Endothelial cell of umbilical vein (primary cell): ENCODE measurements at regions not wholly inside any gene's neighbourhood (a gene's known extent, or its start where the extent isn't known, plus 50 kb on each side); places are given as distances from the start of the nearest gene placed in this dataset.
"Not testable (repeated sequence)": the region's sequence is repeated elsewhere in the genome, so short reads cannot be mapped to it uniquely, and the experiment has no call there.

Experiments
- BruUV-seq: library from RNA; stranded (reverse); fragments of 400-500 nt; replicated peaks from 2 replicates; lab custom pipeline; 2021; lab: Mats Ljungman, UMichigan
- CTCF ChIA-PET: fragments of 300-600, 350-600 bp; sonication (Branson Sonifier 250); formaldehyde crosslinking; loops from one replicate; lab custom pipeline; 2021; ENCODE audit warnings: antibody characterized with exemption, inconsistent platforms; lab: Charles Lee
- POLR2A ChIA-PET: fragments of 300-600, 350-600 bp; sonication (Branson Sonifier 250); formaldehyde crosslinking; loops from one replicate; lab custom pipeline; 2021; ENCODE audit warnings: antibody characterized with exemption, inconsistent platforms; lab: Charles Lee
- DNase-seq: peaks from one replicate; pipeline ENCODE4 v3.0.0-alpha.2; 2011; ENCODE audit warnings: low read depth, low spot score
- FAIRE-seq: peaks from 2 replicates; lab custom pipeline; 2011; peaks lifted over from hg19 to GRCh38; lab: Jason Lieb, UNC
- H2AFZ ChIP-seq: 2 replicates; pipeline ENCODE4 v1.6.0; 2012; ENCODE audit warnings: low read depth, low read length, control low read depth, inconsistent platforms
- H3K27ac ChIP-seq: 2 replicates; pipeline ENCODE4 v1.5.1; 2011; ENCODE audit warnings: low read depth, mild to moderate bottlenecking, control low read depth, low read length, moderate library complexity; ENCODE audit not compliant: insufficient read depth
- H3K27me3 ChIP-seq, 2 experiments: 2 replicates each; pipeline versions ENCODE4 v1.6.0 to v1.6.1; 2011; ENCODE audit warnings: low read length in 2 of 2, mixed read lengths in 1 of 2; ENCODE audit not compliant: control insufficient read depth in 2 of 2, insufficient read depth in 2 of 2
- H3K36me3 ChIP-seq, 2 experiments: 2 replicates in 1 of 2; 3 replicates in 1 of 2; pipeline ENCODE4 v1.5.1; 2011; ENCODE audit warnings: low read length in 2 of 2, mild to moderate bottlenecking in 1 of 2, moderate library complexity in 1 of 2; ENCODE audit not compliant: control insufficient read depth in 2 of 2, insufficient read depth in 2 of 2; ENCODE audit errors: extremely low read depth in 1 of 2
- H3K4me1 ChIP-seq: 3 replicates; pipeline ENCODE4 v1.5.1; 2011; ENCODE audit warnings: mild to moderate bottlenecking, low read length; ENCODE audit not compliant: control insufficient read depth, insufficient read depth; ENCODE audit errors: extremely low read depth
- H3K4me2 ChIP-seq: 2 replicates; pipeline ENCODE4 v1.6.1; 2011; ENCODE audit warnings: low read length, control low read depth, mixed read lengths; ENCODE audit not compliant: insufficient read depth
- H3K4me3 ChIP-seq, 3 experiments: fragments of 200-600 bp in 1 of 3; sonication (generic), shearing (Covaris generic) in 1 of 3; replicated peaks in 1 of 3; 2 replicates each; pipeline ENCODE4 v1.5.1; 2011 to 2016; ENCODE audit warnings: control low read depth in 3 of 3, low read length in 3 of 3, mild to moderate bottlenecking in 2 of 3, inconsistent platforms in 1 of 3, low read depth in 1 of 3, moderate library complexity in 1 of 3; ENCODE audit not compliant: insufficient read depth in 1 of 3
- H3K79me2 ChIP-seq: 2 replicates; pipeline ENCODE4 v1.6.0; 2012; ENCODE audit warnings: low read length, inconsistent platforms; ENCODE audit not compliant: control insufficient read depth, insufficient read depth
- H3K9ac ChIP-seq: replicated peaks from 2 replicates; pipeline ENCODE3; 2011; ENCODE audit warnings: low read length, control low read depth; ENCODE audit not compliant: insufficient read depth; ENCODE audit errors: extremely low read depth
- H3K9me1 ChIP-seq: replicated peaks from 3 replicates; pipeline ENCODE4 v1.6.0; 2011; ENCODE audit warnings: mild to moderate bottlenecking, low read length; ENCODE audit not compliant: control insufficient read depth, insufficient read depth; ENCODE audit errors: extremely low read depth
- H3K9me3 ChIP-seq: replicated peaks from 2 replicates; pipeline ENCODE4 v1.5.1; 2012; ENCODE audit warnings: low read length, inconsistent platforms; ENCODE audit not compliant: control insufficient read depth, insufficient read depth
- H4K20me1 ChIP-seq: replicated peaks from 2 replicates; pipeline ENCODE3; 2011; ENCODE audit warnings: mild to moderate bottlenecking, low read length; ENCODE audit not compliant: control insufficient read depth, insufficient read depth; ENCODE audit errors: extremely low read depth
- EZH2 ChIP-seq: IDR thresholded peaks from 2 replicates; pipeline ENCODE4 v1.6.1; 2012; ENCODE audit warnings: borderline replicate concordance, low read depth, mild to moderate bottlenecking, moderate library complexity, low read length, inconsistent platforms; ENCODE audit not compliant: severe bottlenecking
- FOS ChIP-seq: IDR thresholded peaks from 2 replicates; pipeline ENCODE4 v1.6.1; 2011; ENCODE audit warnings: mild to moderate bottlenecking, low read length, moderate library complexity, borderline replicate concordance; ENCODE audit not compliant: insufficient read depth
- GATA2 ChIP-seq: IDR thresholded peaks from 2 replicates; pipeline ENCODE4 v1.7.0; 2011; ENCODE audit warnings: low read depth, mild to moderate bottlenecking, moderate library complexity, mixed read lengths, low read length; ENCODE audit not compliant: insufficient read length, insufficient read depth
- JUN ChIP-seq: IDR thresholded peaks from 2 replicates; pipeline ENCODE4 v1.6.1; 2011; ENCODE audit warnings: borderline replicate concordance, low read depth; ENCODE audit not compliant: insufficient read length, insufficient read depth
- MYC ChIP-seq: IDR thresholded peaks from one replicate; pipeline ENCODE4 v1.6.1; 2011; ENCODE audit warnings: mild to moderate bottlenecking, low read depth, low read length
- POLR2A ChIP-seq: IDR thresholded peaks from 2 replicates; pipeline ENCODE4 v1.6.1; 2012; ENCODE audit warnings: low read depth, mild to moderate bottlenecking, control low read depth, low read length
- POLR2AphosphoS5 ChIP-seq: IDR thresholded peaks from 2 replicates; pipeline ENCODE4 v1.6.1; 2012; ENCODE audit warnings: low read depth, mild to moderate bottlenecking, control low read depth, low read length, moderate library complexity; ENCODE audit not compliant: insufficient read depth
- dilution Hi-C: fragments of 300-500 bp; cut with MboI; formaldehyde crosslinking; loops from one replicate; pipeline ENCODE4 v1.15.0; 2019; ENCODE audit warnings: low sequenced_read_pairs; ENCODE audit not compliant: extremely low pct_ligation_motif_present
- intact Hi-C: fragments of 100-400 bp; cut with micrococcal nuclease; formaldehyde crosslinking; loops from one replicate; pipeline ENCODE4 v1.10.0; 2022
- TF ChIP-seq, protein P1 (sequence below): IDR thresholded peaks from 2 replicates; pipeline ENCODE4 v1.6.1; 2011; ENCODE audit not compliant: insufficient read depth, insufficient read length
- TF ChIP-seq, protein P2 (sequence below), 2 donors: IDR thresholded peaks; 1 replicate in 1 of 2; 2 replicates in 1 of 2; pipeline ENCODE4 v1.5.1; 2011; ENCODE audit warnings: low read length in 2 of 2, mild to moderate bottlenecking in 2 of 2, moderate library complexity in 2 of 2, control low read depth in 1 of 2, inconsistent platforms in 1 of 2, low read depth in 1 of 2; ENCODE audit not compliant: insufficient read depth in 1 of 2; ENCODE audit errors: extremely low read depth in 1 of 2

DNA sequence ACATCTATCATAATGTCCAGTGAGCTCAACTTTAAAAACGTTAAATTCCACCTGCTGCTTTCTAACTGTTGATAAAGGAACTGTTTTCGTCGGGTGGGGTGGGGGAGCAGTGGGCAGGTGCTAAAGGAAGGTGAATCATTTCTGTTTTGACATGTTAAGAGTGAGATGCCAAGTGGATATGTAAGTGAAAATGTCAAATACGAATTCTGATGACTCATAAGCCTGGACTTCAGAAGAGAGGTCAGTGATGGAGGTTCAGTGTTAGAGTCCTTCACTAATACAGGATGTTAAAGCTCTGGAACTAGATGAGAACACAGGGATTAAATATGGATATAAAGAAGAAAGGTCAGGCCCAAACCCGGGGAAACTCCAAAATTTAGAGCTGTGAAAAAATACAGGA is 617.9 kb upstream of the CTNND2 start:
- H3K27me3 ChIP-seq, result no peaks in the 10 kb centered on the region
- intact Hi-C loops (no loop called here), dilution Hi-C loops (no loop called here)
- H2AFZ ChIP-seq, result no peak overlapping the region
- no TSS peak for BruUV-seq
- H3K79me2 ChIP-seq, result no peaks in the 10 kb centered on the region
- TF ChIP-seq POLR2A, result no peak
- TF ChIP-seq, protein P1, sequence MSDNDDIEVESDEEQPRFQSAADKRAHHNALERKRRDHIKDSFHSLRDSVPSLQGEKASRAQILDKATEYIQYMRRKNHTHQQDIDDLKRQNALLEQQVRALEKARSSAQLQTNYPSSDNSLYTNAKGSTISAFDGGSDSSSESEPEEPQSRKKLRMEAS, result no peak
- TF ChIP-seq, protein P2, sequence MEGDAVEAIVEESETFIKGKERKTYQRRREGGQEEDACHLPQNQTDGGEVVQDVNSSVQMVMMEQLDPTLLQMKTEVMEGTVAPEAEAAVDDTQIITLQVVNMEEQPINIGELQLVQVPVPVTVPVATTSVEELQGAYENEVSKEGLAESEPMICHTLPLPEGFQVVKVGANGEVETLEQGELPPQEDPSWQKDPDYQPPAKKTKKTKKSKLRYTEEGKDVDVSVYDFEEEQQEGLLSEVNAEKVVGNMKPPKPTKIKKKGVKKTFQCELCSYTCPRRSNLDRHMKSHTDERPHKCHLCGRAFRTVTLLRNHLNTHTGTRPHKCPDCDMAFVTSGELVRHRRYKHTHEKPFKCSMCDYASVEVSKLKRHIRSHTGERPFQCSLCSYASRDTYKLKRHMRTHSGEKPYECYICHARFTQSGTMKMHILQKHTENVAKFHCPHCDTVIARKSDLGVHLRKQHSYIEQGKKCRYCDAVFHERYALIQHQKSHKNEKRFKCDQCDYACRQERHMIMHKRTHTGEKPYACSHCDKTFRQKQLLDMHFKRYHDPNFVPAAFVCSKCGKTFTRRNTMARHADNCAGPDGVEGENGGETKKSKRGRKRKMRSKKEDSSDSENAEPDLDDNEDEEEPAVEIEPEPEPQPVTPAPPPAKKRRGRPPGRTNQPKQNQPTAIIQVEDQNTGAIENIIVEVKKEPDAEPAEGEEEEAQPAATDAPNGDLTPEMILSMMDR (IDR thresholded peaks at IDR 0.05; ENCODE audit: extremely low read depth in 1 of 2, insufficient read depth in 1 of 2, low read depth in 1 of 2, low read length in 2 of 2), result no peak
- TF ChIP-seq JUN, result no peak
- no peak for TF ChIP-seq MYC
- no peak for TF ChIP-seq FOS
- TF ChIP-seq EZH2, result no peak
- no peak for TF ChIP-seq GATA2
- TF ChIP-seq POLR2AphosphoS5, result no peak
- no peak overlapping the region for H3K4me2 ChIP-seq
- no peaks in the 10 kb centered on the region for H4K20me1 ChIP-seq
- POLR2A ChIA-PET, result no interaction called here
- no peak overlapping the region for H3K9ac ChIP-seq
- H3K4me3 ChIP-seq, result no peak overlapping the region
- H3K4me1 ChIP-seq, result no peaks in the 10 kb centered on the region
- DNase-seq (no peak), FAIRE-seq (no peak)
- CTCF ChIA-PET, result no interaction called here
- H3K27ac ChIP-seq, result no peak overlapping the region
- H3K9me1 ChIP-seq, result no peaks in the 10 kb centered on the region
- no peaks in the 10 kb centered on the region for H3K36me3 ChIP-seq
- no peaks in the 10 kb centered on the region for H3K9me3 ChIP-seq

GRCh38 chr5:12504983-12505382 is 600.7 kb upstream of the CTNND2 start:
- BruUV-seq, H3K9me1 ChIP-seq, H3K9me3 ChIP-seq, H3K27me3 ChIP-seq, DNase-seq, H4K20me1 ChIP-seq, H3K27ac ChIP-seq, intact Hi-C loops, H3K79me2 ChIP-seq, dilution Hi-C loops, POLR2A ChIA-PET, H3K9ac ChIP-seq, FAIRE-seq, H3K4me3 ChIP-seq, H2AFZ ChIP-seq, H3K4me1 ChIP-seq, CTCF ChIA-PET, H3K4me2 ChIP-seq, H3K36me3 ChIP-seq: not testable (repeated sequence)
